Mucosa of rectum (tissue), 2 donors: ENCODE measurements at regions not wholly inside any gene's neighbourhood (a gene's known extent, or its start where the extent isn't known, plus 50 kb on each side); places are given as distances from the start of the nearest gene placed in this dataset.

ENCODE experiments used
- H3K27ac ChIP-seq, 2 donors: one replicate each; pipeline ENCODE4 v1.7.0; 2013; ENCODE audit warnings: inconsistent platforms in 2 of 2, low read depth in 2 of 2, low read length in 2 of 2
- H3K27me3 ChIP-seq, 2 donors: one replicate each; pipeline ENCODE4 v1.7.0; 2013; ENCODE audit warnings: low read length in 2 of 2; ENCODE audit not compliant: control insufficient read depth in 2 of 2, insufficient read depth in 2 of 2
- H3K36me3 ChIP-seq, 2 donors: one replicate each; pipeline ENCODE4 v1.7.0; 2013; ENCODE audit warnings: low read length in 2 of 2; ENCODE audit not compliant: control insufficient read depth in 2 of 2, insufficient read depth in 2 of 2
- H3K4me1 ChIP-seq, 2 donors: one replicate each; pipeline ENCODE4 v1.7.0; 2013; ENCODE audit warnings: low read length in 2 of 2, mild to moderate bottlenecking in 1 of 2; ENCODE audit not compliant: control insufficient read depth in 2 of 2, insufficient read depth in 2 of 2
- H3K4me3 ChIP-seq, 2 donors: one replicate each; pipeline ENCODE4 v1.7.0; 2013; ENCODE audit warnings: low read length in 2 of 2
- H3K9ac ChIP-seq, 2 donors: one replicate each; pipeline ENCODE4 v1.7.0; 2013; ENCODE audit warnings: low read length in 2 of 2, low read depth in 1 of 2, mild to moderate bottlenecking in 1 of 2
- H3K9me3 ChIP-seq, 2 donors: one replicate each; pipeline ENCODE4 v1.7.0; 2013; ENCODE audit warnings: low read length in 2 of 2; ENCODE audit not compliant: control insufficient read depth in 2 of 2
- donor health status: healthy.
- donor health status: Normal muscosa, but diverticular disease.

GRCh38 chr10:123398180-123398591, 244.0 kb downstream of the BUB3 start:
- peaks cover 0 to 3% of the 10 kb centered on the region in 2 donors for H3K9me3 ChIP-seq
- no peak overlapping the region for H3K27ac ChIP-seq
- no peak overlapping the region for H3K9ac ChIP-seq
- no peaks in the 10 kb centered on the region for H3K27me3 ChIP-seq
- H3K36me3 ChIP-seq, result no peaks in the 10 kb centered on the region
- peaks cover 0 to 3% of the 10 kb centered on the region in 2 donors for H3K4me1 ChIP-seq
- H3K4me3 ChIP-seq, result no peak overlapping the region

GRCh38 chr10:123398756-123399155, 244.6 kb downstream of the BUB3 start:
- H3K4me1 ChIP-seq, result peaks cover 0 to 3% of the 10 kb centered on the region in 2 donors
- H3K9me3 ChIP-seq, result peaks cover 0 to 3% of the 10 kb centered on the region in 2 donors
- H3K27me3 ChIP-seq, result no peaks in the 10 kb centered on the region
- H3K36me3 ChIP-seq, result no peaks in the 10 kb centered on the region
- no peak overlapping the region for H3K9ac ChIP-seq
- H3K27ac ChIP-seq, result no peak overlapping the region
- H3K4me3 ChIP-seq, result no peak overlapping the region

DNA sequence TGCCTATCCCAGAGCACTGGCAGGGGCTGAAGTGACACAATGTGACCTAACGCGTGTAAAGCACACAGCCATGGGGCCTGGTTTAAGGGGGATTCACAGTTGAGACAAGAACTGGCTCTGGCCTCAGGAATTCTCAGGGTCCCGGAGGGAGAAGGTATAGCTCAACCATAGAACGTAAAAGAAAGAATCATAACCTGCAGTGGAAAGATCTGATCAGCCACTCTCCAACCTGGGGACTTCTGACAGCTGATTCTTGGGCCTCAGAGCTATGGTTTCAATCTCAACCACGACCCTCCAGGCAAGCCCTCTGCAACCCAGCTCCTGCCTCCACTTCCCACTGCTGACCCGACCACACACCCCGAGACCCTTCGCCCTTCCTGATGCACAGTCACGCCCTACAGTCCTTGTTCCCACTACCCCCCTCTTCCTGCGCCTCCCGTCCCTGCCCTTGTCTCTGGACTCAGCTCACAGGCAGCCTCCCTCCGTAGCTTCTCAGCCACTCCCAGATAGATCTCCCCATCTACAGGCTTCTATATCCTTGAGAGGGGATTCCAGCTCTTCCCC, 245.2 kb downstream of the BUB3 start:
- no peak overlapping the region for H3K9ac ChIP-seq
- H3K27ac ChIP-seq, result no peak overlapping the region
- no peaks in the 10 kb centered on the region for H3K36me3 ChIP-seq
- no peaks in the 10 kb centered on the region for H3K27me3 ChIP-seq
- H3K4me1 ChIP-seq, result peaks cover 0 to 3% of the 10 kb centered on the region in 2 donors
- no peak overlapping the region for H3K4me3 ChIP-seq
- H3K9me3 ChIP-seq, result peaks cover 0 to 3% of the 10 kb centered on the region in 2 donors

DNA sequence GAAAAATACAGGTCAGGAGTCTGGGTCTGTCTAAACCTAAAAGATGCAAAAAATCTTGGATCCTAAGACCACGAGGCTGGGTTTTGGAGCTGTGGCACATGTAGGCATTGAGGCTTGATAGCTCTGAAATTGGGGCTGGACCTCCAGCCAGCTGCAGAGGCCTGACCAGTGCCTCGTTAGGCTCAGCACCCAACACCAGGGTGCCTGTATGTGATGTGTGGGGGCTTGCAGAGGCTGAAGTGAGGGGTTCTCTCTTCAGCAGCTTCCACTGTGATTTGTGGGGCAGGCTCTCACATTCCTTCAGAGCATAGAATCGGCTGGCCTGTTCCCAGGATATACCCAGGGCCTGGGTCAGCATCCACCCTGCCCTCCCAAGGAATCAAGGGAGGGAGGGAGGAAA, 247.8 kb downstream of the BUB3 start:
- H3K4me3 ChIP-seq, result no peak overlapping the region
- no peaks in the 10 kb centered on the region for H3K27me3 ChIP-seq
- H3K36me3 ChIP-seq, result no peaks in the 10 kb centered on the region
- no peak overlapping the region for H3K27ac ChIP-seq
- H3K4me1 ChIP-seq, result peaks cover 0 to 3% of the 10 kb centered on the region in 2 donors
- no peaks in the 10 kb centered on the region for H3K9me3 ChIP-seq
- H3K9ac ChIP-seq, result no peak overlapping the region

DNA sequence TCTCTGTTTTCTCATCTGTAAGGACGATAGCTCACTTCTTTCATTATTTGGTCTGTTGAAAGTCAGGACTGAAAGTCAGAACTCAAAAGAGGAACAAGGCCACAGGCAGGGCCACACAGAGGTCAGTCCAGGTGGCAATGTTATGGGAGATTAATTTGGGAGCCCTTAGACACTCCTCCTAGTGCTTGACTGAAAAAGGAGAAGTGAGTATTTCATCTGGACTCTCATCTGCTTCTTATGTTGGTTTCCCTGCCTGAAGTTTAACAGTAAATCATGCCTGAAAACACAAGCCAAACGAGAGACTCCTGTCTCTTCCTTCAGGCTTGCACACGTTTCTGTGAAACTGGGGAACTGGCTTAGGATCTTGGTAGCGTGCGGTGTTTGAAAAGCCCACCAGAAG, 248.5 kb downstream of the BUB3 start:
- H3K9ac ChIP-seq, result no peak overlapping the region
- H3K4me1 ChIP-seq, result peaks cover 0 to 3% of the 10 kb centered on the region in 2 donors
- no peak overlapping the region for H3K4me3 ChIP-seq
- H3K27me3 ChIP-seq, result no peaks in the 10 kb centered on the region
- H3K27ac ChIP-seq, result no peak overlapping the region
- no peaks in the 10 kb centered on the region for H3K36me3 ChIP-seq
- no peaks in the 10 kb centered on the region for H3K9me3 ChIP-seq

DNA sequence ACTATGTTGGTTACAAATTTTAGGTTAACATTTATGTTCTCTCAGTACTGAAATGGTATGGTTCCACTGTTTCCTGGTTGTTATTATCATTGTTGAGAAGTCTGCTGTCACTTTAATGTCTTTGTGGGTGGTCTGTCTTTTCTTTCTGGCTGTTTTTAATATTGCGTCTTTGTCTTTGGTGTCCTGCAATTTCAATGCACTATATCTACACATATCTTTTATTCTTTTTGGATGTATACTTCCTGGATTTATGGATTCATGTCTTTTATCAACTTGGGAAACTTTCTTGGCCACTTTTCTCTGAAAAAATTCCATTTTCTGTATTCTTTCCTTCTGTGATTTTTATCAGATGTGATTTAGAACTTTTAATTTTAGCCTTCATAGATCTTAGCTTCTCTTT, 250.2 kb downstream of the BUB3 start:
- Histone ChIP-seq H3K4me1 (peaks cover 0 to 3% of the 10 kb centered on the region in 2 donors), H3K4me3 (no peak overlapping the region), H3K27ac (no peak overlapping the region), H3K36me3 (no peaks in the 10 kb centered on the region), H3K9ac (no peak overlapping the region), H3K27me3 (no peaks in the 10 kb centered on the region), H3K9me3 (no peaks in the 10 kb centered on the region)

- H3K4me1 ChIP-seq, result no peaks in the 10 kb centered on the region
- H3K9me3 ChIP-seq, result no peaks in the 10 kb centered on the region
- no peak overlapping the region for H3K9ac ChIP-seq
- no peak overlapping the region for H3K27ac ChIP-seq
- H3K4me3 ChIP-seq, result no peak overlapping the region
- no peaks in the 10 kb centered on the region for H3K27me3 ChIP-seq
- no peaks in the 10 kb centered on the region for H3K36me3 ChIP-seq
These were observed 254.5 kb downstream of the BUB3 start for GRCh38 chr10:123408660-123409059.

DNA sequence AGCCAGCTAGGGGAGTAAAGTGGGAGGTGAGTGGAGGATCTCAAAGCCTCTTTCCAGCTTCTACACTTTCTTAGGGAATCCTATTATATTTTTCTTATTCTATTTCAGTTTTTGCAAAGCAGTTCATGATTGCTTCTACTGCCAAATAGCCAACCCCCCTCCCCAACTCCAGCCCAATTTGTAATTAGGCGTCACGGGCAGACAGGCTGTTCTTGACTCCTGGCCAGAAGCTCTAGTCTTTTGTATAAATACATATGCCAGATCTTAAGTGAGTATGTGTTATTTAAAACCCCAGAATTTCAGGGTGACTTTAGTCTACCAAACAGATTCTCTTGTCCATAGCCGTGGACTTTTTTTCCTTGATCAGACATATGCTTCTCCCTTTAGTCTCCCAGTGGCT, 255.2 kb downstream of the BUB3 start:
- Histone ChIP-seq H3K4me1 (no peaks in the 10 kb centered on the region), H3K27me3 (no peaks in the 10 kb centered on the region), H3K9me3 (no peaks in the 10 kb centered on the region), H3K27ac (no peak overlapping the region), H3K36me3 (no peaks in the 10 kb centered on the region), H3K9ac (no peak overlapping the region), H3K4me3 (no peak overlapping the region)

DNA sequence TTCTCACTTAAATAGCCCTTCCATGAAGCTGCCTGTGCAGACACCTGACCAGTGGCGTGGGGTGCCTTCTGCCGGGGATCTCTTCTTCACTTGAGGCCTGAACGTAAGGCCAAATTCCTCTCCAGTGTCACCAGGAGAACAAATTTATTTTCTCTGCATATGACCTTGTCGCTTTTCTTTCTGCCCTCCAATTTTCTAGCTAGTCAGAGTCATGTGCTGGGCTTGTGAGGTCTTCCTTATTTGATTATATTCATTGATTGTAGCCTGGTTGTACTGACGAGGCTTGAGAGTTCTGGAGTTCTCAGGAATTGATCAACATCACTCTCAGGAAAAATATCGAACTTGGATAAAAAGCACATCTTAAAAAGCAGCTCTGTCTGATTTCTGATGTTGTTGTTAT, 255.7 kb downstream of the BUB3 start:
- Histone ChIP-seq H3K36me3 (no peaks in the 10 kb centered on the region), H3K9me3 (no peaks in the 10 kb centered on the region), H3K4me1 (no peaks in the 10 kb centered on the region), H3K9ac (no peak overlapping the region), H3K27me3 (no peaks in the 10 kb centered on the region), H3K4me3 (no peak overlapping the region), H3K27ac (no peak overlapping the region)

- Histone ChIP-seq H3K36me3 (no peaks in the 10 kb centered on the region), H3K9ac (no peak overlapping the region), H3K4me3 (no peak overlapping the region), H3K27me3 (no peaks in the 10 kb centered on the region), H3K9me3 (no peaks in the 10 kb centered on the region), H3K4me1 (no peaks in the 10 kb centered on the region), H3K27ac (no peak overlapping the region)
These were observed 252.8 kb upstream of the GPR26 start for GRCh38 chr10:123413353-123413752.

- H3K4me3 ChIP-seq, result no peak overlapping the region
- no peak overlapping the region for H3K27ac ChIP-seq
- H3K9ac ChIP-seq, result no peak overlapping the region
- no peaks in the 10 kb centered on the region for H3K4me1 ChIP-seq
- H3K9me3 ChIP-seq, result no peaks in the 10 kb centered on the region
- H3K36me3 ChIP-seq, result no peaks in the 10 kb centered on the region
- H3K27me3 ChIP-seq, result no peaks in the 10 kb centered on the region
These were observed 250.6 kb upstream of the GPR26 start for GRCh38 chr10:123415523-123415922.
